Neural progenitor cell (in vitro differentiated cells): ENCODE measurements at regions not wholly inside any gene's neighbourhood (a gene's known extent, or its start where the extent isn't known, plus 50 kb on each side); places are given as distances from the start of the nearest gene placed in this dataset.

ENCODE experiments used
- CTCF ChIP-seq: fragments of 200-600 bp; sonication (generic); IDR thresholded peaks from 2 replicates; pipeline ENCODE4 v1.5.1; 2017; ENCODE audit warnings: antibody characterized with exemption, mild to moderate bottlenecking
- EZH2 ChIP-seq: fragments of 200-600 bp; sonication (generic); IDR thresholded peaks from 2 replicates; pipeline ENCODE4 v1.6.1; 2017; ENCODE audit warnings: antibody characterized with exemption, mild to moderate bottlenecking, moderate library complexity
- EZH2phosphoT487 ChIP-seq: fragments of 200-600 bp; sonication (generic); IDR thresholded peaks from 2 replicates; pipeline ENCODE4 v1.6.1; 2017; ENCODE audit warnings: antibody characterized with exemption

- TF ChIP-seq CTCF (no peak), EZH2 (no peak), EZH2phosphoT487 (no peak)
These were observed 94.5 kb upstream of the ANKEF1 start for GRCh38 chr20:9940329-9940728.
